DMS53 treated with DMSO at 0.1 percent for 48 hours (cell line): ENCODE measurements at regions not wholly inside any gene's neighbourhood (a gene's known extent, or its start where the extent isn't known, plus 50 kb on each side); places are given as distances from the start of the nearest gene placed in this dataset.

Experiments used
- DNase-seq: peaks from one replicate; lab custom pipeline; 2025; ENCODE audit not compliant: unreplicated experiment; lab: John Stamatoyannopoulos, UW

GRCh38 chr5:175388531-175388930, 55.5 kb downstream of the DRD1 start:
- no peak for DNase-seq

- no peak for DNase-seq
Measured at GRCh38 chr5:175387144-175387543, 56.8 kb downstream of the DRD1 start.

DNA sequence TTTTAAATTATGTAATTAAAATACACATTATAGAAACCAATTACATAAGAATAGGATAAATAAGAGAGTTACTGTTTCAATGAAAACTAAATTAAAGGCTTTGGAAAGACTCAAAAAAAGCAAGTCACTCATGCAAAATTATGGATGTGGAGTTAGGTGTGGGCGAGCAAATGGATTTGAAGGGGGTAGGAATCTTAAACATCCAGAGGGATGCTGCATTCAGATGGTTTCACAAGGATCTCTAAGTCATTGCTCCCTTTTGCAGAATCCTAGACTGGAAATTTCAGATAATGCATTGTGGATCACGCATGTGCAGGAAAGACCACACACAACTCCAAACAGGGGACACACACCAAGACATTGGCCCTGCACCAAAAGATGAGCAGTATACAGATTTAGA, 57.5 kb downstream of the DRD1 start:
- DNase-seq, result no peak

DNA sequence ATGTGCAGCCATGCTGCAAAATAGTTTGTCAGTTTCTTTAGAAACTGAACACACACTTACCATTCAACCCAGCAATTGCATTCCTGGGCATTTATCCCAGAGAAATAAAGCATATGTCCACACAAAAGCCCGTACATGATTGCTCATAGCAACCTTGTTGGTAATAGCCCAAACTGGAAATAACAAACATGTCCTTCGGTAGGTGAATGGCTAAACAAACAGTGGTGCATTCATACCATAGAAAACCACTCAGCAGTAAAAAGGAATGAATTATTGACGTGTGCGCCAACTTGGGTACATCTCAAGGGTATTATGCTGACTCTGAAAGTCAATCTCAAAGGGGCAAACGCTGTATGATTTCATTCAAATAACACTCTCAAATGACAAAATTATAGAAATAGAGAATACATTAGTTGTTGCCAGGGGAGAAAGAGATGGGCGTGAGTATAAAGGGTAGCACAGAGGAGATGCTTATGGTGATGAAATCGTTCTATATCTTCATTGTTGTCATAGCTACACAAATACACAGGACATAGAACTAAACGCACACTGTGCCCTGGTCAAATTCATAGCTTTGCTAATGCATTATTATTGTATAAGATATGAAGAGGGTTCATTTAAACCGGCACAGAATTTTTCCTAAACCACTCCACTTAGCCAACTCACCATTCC, 58.2 kb downstream of the DRD1 start:
- DNase-seq, result peak; percentile 75

DNA sequence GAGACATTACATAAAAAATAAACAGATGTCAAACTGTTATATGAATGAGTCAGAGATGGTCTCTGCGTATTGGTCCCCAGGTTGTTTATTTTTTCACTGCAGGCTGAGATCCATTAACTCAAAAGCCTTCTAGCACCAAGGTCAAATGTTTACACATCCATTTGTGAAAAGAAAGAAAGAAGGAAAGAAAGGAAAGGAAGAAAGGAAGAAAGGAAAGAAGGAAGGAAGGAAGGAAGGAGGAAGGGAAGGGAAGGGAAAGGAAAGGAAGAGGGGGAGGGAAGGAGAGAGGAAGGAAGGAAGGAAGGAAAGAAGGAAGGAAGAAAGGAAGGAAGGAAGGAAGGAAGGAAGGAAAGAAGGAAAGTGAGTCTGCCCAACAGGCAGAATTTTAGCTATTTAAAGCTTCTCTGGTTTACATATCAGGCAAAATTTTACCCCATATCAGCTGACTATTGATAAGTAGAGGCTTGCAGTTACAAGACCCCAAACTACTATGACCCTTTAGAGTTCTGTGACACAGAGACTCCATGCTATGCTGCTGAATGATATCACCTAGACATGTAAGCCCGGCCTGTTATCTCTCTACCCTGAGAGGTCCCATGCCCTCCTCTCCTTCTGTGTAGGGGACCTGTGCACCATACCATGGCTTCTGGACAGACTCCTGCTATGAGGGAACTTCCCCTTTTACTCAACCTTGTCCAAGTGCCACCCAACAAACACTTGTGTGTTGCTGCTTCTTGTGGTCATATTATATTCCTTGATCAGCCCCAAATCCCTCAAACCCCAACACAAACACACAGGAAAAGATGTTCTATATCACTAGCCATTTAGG, 59.0 kb downstream of the DRD1 start:
- peak; percentile 50 for DNase-seq

- DNase-seq, result peak; percentile 89
Measured at GRCh38 chr5:175383350-175383749, 60.6 kb downstream of the DRD1 start.

GRCh38 chr5:175382171-175382570, 61.8 kb downstream of the DRD1 start:
- DNase-seq, result peak; percentile 39

DNA sequence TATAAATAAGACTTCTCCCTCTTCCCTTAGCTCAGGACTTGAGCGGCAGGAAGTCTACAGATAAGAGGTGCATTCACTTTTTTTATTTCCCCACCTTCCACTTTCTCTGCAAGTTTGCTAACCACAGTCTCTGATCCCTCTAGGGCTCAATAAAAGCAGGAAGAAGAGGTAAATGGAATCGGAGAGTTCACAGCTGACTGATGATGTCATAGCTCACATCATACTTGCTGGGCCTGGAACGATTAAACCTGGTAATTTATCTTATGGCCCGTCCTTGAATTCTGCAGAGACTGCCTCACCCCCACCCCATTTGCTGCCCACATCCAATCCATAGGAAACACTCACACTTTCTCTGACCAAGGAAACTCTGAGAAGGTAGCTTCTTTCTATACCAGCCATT, 62.9 kb downstream of the DRD1 start:
- DNase-seq, result peak; percentile 50

DNA sequence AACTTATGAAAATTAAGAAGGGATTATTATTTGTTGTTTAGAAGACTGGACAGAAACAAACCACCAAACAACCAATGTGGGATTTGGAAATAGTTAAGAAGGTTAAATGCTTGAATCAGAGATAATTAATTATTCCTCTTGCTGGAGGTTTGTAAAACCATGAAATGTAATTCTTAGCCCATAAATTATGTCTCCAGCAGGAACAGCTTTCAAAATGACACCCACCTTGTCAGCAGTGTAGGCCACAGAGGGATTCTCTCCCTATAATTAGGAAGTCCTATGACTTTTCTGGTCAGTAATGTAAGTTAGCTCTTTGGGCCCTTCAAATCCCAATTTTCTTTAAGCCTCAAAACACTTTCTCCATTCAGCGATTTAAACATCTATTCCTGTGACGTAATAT, 63.3 kb downstream of the DRD1 start:
- no peak for DNase-seq

DNA sequence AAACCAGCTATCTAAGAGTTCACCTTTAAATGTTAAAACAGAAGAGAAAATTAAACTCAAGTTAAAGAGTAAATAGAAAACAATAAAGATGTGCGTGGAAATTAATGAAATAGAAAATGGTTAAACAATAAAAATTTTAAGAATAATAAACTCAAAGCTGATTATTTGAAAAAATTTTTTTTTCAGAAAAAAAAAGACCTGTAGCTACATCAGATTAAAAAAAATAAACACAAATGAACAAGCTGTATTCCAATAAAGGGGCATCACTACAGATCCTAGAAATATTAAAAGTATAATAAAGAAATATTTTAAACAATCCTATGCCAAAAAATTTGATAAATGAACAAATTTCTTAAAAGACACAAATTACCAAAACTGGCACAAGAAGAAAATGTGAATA, 64.1 kb downstream of the DRD1 start:
- DNase-seq, result no peak

DNA sequence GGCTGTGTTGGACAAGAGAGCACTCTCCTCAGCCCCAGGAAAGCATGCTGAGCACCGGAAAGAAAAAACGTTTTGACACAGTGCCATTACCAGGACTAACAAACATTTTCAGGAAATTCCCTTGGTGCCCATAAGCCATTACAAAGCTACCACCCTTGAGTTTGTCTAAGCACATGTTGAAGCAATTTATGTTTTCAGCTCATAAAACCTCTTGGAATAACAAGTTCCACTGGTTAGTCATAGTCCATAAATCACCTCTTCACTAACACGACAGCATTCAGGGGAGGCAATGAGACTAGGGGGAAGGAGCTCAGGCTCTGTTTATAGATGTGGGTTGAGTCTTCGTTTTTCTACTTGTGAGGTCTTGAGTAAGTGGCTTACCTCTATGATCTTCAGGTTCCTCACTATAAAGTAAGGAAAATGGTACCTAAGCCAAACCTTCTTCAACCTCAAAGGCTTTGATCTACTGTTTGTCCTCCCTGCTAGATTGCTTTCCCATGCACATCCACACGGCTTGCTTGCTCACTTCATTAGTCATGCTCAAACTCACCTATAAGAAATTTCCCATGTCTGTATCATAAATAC, 65.4 kb downstream of the DRD1 start:
- peak; percentile 95 for DNase-seq

DNA sequence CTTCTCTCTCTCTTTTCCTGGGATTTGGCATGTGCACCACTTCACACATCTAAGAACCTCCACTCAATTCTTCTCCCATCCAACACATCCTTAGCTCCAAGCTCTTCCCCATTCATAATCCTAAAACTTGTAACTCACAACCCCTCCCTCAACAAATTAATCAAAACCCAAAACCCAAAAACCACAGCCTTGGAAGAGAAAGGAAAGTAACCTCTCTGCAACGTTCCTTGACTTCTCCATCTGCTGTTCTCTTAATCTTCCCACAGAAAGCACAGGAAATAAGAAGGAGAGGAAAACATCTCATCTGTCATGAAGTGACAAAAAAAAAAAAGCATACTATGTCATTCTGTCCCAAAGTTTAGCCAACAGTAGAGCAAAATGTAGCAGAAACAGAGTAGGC, 66.2 kb downstream of the DRD1 start:
- DNase-seq, result no peak

GRCh38 chr5:175374166-175374875, 69.7 kb downstream of the DRD1 start:
- DNase-seq, result no peak

GRCh38 chr5:175365866-175366265, 78.1 kb downstream of the DRD1 start:
- DNase-seq, result no peak

GRCh38 chr5:175363300-175363699, 80.7 kb downstream of the DRD1 start:
- DNase-seq, result no peak

- no peak for DNase-seq
Measured at GRCh38 chr5:175357995-175358394, 86.0 kb downstream of the DRD1 start.

GRCh38 chr5:175356428-175356827, 87.6 kb downstream of the DRD1 start:
- no peak for DNase-seq

- peak; percentile 39 for DNase-seq
Measured at GRCh38 chr5:175354964-175355363, 89.0 kb downstream of the DRD1 start.

- DNase-seq, result no peak
Measured at GRCh38 chr5:175353926-175354325, 90.1 kb downstream of the DRD1 start.

- DNase-seq, result no peak
Measured at GRCh38 chr5:175351897-175352590, 91.9 kb downstream of the DRD1 start.

DNA sequence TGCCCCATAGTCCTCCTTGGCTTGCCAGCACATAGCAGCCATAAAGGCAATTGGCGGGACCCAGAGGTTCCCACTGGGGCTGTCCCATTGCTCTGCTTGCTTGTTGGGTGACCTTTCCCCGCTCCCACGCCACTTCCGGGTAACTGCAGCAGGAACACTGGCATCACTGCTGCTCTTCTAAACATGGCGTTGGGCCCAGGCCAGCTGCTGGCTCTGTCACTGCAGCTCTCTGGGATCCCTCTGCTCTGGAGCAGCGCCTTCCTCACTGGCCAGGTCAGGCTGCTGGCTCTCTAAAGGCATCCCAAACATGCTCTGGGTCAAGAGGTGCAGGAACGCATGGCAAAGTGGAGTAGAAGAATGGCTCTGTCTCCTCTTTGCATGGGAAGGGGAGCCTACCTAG, 92.9 kb downstream of the DRD1 start:
- no peak for DNase-seq
